ENCODE measurements at regions not wholly inside any gene's neighbourhood (a gene's known extent, or its start where the extent isn't known, plus 50 kb on each side); places are given as distances from the start of the nearest gene placed in this dataset.

GRCh38 chr2:42963452-42964068, 171.2 kb upstream of the HAAO start:
- DNase-seq (ENCODE audit: low read depth) = no peak
- H3K4me3 ChIP-seq (ENCODE audit: low read depth, low read length) = no peak overlapping the region
- TF ChIP-seq, protein P1, sequence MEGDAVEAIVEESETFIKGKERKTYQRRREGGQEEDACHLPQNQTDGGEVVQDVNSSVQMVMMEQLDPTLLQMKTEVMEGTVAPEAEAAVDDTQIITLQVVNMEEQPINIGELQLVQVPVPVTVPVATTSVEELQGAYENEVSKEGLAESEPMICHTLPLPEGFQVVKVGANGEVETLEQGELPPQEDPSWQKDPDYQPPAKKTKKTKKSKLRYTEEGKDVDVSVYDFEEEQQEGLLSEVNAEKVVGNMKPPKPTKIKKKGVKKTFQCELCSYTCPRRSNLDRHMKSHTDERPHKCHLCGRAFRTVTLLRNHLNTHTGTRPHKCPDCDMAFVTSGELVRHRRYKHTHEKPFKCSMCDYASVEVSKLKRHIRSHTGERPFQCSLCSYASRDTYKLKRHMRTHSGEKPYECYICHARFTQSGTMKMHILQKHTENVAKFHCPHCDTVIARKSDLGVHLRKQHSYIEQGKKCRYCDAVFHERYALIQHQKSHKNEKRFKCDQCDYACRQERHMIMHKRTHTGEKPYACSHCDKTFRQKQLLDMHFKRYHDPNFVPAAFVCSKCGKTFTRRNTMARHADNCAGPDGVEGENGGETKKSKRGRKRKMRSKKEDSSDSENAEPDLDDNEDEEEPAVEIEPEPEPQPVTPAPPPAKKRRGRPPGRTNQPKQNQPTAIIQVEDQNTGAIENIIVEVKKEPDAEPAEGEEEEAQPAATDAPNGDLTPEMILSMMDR (IDR thresholded peaks at IDR 0.05; ENCODE audit: low read depth, low read length) = no peak
- TF ChIP-seq POLR2A (IDR thresholded peaks at IDR 0.05; ENCODE audit: extremely low read depth, insufficient read length) (no peak), MYC (IDR thresholded peaks at IDR 0.05; ENCODE audit: low read depth, low read length) (no peak)
- TF ChIP-seq, protein P2, sequence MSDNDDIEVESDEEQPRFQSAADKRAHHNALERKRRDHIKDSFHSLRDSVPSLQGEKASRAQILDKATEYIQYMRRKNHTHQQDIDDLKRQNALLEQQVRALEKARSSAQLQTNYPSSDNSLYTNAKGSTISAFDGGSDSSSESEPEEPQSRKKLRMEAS (IDR thresholded peaks at IDR 0.05; ENCODE audit: low read depth, low read length) = no peak

DNA sequence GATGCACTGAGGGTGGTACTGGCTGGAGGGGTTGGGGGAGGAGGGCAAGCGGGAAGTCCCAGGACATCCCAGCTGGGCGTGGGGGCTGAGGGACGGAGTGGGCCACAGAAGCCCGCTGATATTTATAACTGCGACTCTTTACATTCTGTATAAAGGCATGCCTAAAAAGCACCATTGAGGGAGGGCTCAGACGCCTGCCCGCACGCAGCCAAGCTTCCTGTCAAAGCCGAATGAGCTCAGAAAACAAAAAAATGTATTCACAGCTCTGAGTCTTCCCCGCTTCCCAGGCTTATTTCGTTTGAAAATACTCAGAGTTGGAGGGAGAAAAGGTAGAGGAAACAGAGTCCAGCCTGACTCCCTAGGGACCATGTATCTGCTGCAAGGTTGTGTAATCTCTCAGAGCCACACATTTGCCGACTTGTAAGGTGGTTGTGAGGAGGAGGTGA, 170.1 kb upstream of the HAAO start:
- DNase-seq (ENCODE audit: low read depth) = peak; percentile 76
- no peak overlapping the region for H3K4me3 ChIP-seq (ENCODE audit: low read depth, low read length)
- TF ChIP-seq MYC (IDR thresholded peaks at IDR 0.05; ENCODE audit: low read depth, low read length) (no peak), POLR2A (IDR thresholded peaks at IDR 0.05; ENCODE audit: extremely low read depth, insufficient read length) (no peak)

DNA sequence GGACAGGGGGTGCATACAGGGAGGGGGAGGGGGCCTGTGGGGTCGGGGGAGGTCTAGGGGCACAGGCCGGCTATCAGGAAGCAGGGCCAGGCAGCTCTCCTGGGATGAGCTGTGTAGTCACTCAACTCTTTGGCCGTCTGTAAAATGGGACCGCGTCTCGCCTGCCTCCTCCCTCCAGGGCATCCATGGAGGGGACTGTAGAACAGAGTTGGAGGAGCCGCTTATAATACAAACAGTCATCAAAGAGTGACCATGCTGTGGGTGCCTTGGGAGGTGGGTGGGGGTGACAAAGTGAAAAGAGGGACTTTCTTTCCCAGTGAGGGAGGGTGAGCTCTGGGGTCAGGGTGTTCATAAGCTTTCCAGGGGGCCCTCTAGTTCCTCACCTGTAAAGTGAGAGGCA, 169.6 kb upstream of the HAAO start:
- no peak overlapping the region for H3K4me3 ChIP-seq (ENCODE audit: low read depth, low read length)
- TF ChIP-seq MYC (IDR thresholded peaks at IDR 0.05; ENCODE audit: low read depth, low read length) = no peak
- no peak for DNase-seq (ENCODE audit: low read depth)

DNA sequence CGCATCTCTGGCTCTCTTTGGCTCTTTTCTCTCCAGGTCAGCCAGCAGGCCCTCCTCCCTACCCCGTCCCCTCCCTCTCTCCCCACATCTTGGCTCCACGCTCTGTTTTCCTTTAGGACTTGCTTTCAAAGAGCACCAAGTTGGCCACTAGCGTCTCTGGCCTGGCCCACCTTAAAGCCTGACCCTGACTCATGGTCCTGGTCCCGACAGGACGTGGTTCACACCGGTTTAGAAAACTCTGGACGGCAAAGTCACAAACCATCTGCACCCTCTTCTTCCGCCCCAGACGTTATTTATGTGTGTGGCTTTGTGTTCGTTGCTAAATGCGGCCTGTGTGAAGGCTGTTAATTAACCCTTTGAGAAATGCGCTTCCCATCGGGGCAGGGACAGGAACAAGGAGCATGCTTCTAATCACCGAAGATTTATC, 169.0 kb upstream of the HAAO start:
- no peak overlapping the region for H3K4me3 ChIP-seq (ENCODE audit: low read depth, low read length)
- peak; percentile 94 for DNase-seq (ENCODE audit: low read depth)
- peak; percentile 51; the same call in 1 of the 2 replicates for TF ChIP-seq MYC (IDR thresholded peaks at IDR 0.05; ENCODE audit: low read depth, low read length)
- TF ChIP-seq POLR2A (IDR thresholded peaks at IDR 0.05; ENCODE audit: extremely low read depth, insufficient read length) = no peak
- TF ChIP-seq, protein P2 (IDR thresholded peaks at IDR 0.05; ENCODE audit: low read depth, low read length) = peak; percentile 68; the same call in 1 of the 2 replicates
- TF ChIP-seq, protein P1 (IDR thresholded peaks at IDR 0.05; ENCODE audit: low read depth, low read length) = no peak

DNA sequence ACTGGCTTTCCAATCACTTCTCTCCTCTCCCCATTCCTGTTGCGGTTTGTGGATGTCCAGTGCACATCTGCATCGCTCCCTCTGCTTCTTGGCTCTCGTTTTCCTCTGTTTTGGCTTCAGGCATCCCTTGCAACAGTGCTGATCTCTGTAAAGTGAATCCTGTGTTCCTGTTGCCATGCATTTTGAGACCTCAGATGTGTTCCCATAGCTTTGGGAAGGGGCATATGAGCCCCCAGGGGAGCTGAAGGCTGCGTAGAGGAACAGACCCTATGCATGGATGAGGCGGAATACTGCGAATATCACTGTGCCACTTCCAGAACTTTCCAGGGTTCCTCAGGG, 168.4 kb upstream of the HAAO start:
- no peak overlapping the region for H3K4me3 ChIP-seq (ENCODE audit: low read depth, low read length)
- TF ChIP-seq, protein P2 (IDR thresholded peaks at IDR 0.05; ENCODE audit: low read depth, low read length) = no peak
- TF ChIP-seq POLR2A (IDR thresholded peaks at IDR 0.05; ENCODE audit: extremely low read depth, insufficient read length) = no peak
- no peak for TF ChIP-seq MYC (IDR thresholded peaks at IDR 0.05; ENCODE audit: low read depth, low read length)
- TF ChIP-seq, protein P1 (IDR thresholded peaks at IDR 0.05; ENCODE audit: low read depth, low read length) = no peak
- no peak for DNase-seq (ENCODE audit: low read depth)

DNA sequence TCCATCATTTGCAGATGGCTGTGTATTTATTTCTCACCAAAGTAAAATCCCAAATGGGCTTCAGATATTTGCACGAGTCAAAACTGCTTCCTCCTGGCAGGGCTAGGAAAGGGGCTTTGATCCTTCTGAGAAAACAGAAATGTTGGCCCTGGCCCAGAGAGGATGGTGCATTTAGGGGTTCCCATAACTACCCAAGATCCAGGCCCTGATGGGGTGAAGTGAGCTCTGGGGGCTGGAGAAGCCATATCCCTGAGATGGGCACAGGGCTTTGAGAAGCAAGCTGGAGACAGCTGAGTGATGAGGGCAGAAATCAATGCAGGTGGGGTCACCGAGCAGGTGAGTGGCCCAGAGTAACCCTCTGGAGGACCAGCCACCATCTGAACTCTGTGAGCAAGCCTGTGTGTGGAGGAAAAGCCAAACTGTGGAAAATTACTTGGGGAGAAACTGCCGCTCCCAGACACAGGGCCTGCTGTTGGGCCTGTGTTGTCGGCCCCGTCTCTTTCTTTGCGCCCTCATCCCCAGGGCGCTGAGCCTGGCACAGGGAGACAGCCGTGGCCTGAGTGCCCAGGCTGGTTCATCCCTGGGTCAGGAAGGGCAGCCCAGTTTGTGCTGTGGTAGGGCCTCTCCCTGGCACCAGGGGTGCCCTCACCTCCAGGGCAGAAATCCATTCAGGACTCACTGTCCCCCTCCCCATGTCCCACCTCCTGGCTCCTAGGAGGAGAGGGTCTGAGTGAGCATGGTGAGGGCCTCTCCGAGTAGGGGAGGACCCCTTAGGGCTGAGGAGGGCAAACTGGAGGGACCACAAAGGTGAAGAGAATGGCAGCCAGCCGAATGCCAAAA, 167.8 kb upstream of the HAAO start:
- no peak overlapping the region for H3K4me3 ChIP-seq (ENCODE audit: low read depth, low read length)
- TF ChIP-seq POLR2A (IDR thresholded peaks at IDR 0.05; ENCODE audit: extremely low read depth, insufficient read length) (no peak), MYC (IDR thresholded peaks at IDR 0.05; ENCODE audit: low read depth, low read length) (no peak)
- TF ChIP-seq, protein P1 (IDR thresholded peaks at IDR 0.05; ENCODE audit: low read depth, low read length) = no peak
- TF ChIP-seq, protein P2 (IDR thresholded peaks at IDR 0.05; ENCODE audit: low read depth, low read length) = no peak
- no peak for DNase-seq (ENCODE audit: low read depth)
